Adrenal gland (tissue), 9 donors: ENCODE measurements at regions not wholly inside any gene's neighbourhood (a gene's known extent, or its start where the extent isn't known, plus 50 kb on each side); places are given as distances from the start of the nearest gene placed in this dataset.

ENCODE experiments used
- DNase-seq, 7 donors: peaks; one replicate each; pipeline ENCODE4 v3.0.0-alpha.2; 2019 to 2020
- H3K27ac ChIP-seq, 5 donors: fragments of 200-600 bp; sonication (generic) in 4 of 5; 1 replicate in 3 of 5; 2 replicates in 2 of 5; pipeline versions ENCODE4 v1.5.1 to v1.8.0; 2016 to 2020; ENCODE audit warnings: mild to moderate bottlenecking in 1 of 5
- H3K27me3 ChIP-seq: fragments of 200-600 bp; 2 replicates; pipeline ENCODE4 v1.8.0; 2021
- H3K36me3 ChIP-seq, 2 donors: fragments of 200-600 bp; replicated peaks in 1 of 2; 1 replicate in 1 of 2; 2 replicates in 1 of 2; pipeline versions ENCODE4 v1.5.1 to v1.8.0; 2018 to 2022
- H3K4me1 ChIP-seq, 2 donors: fragments of 200-600 bp; replicated peaks in 1 of 2; 1 replicate in 1 of 2; 2 replicates in 1 of 2; pipeline versions ENCODE4 v1.5.1 to v1.8.0; 2018 to 2021
- H3K4me3 ChIP-seq, 4 donors: fragments of 200-600 bp; sonication (generic) in 3 of 4; one replicate each; pipeline ENCODE4 v1.5.1; 2016 to 2018
- H3K9me3 ChIP-seq, 3 donors: fragments of 200-600 bp; sonication (generic) in 1 of 3; replicated peaks in 1 of 3; 1 replicate in 2 of 3; 2 replicates in 1 of 3; pipeline versions ENCODE4 v1.5.1 to v1.8.0; 2016 to 2021
- POLR2A ChIP-seq, 2 donors: fragments of 450-650 bp; IDR thresholded peaks; one replicate each; pipeline ENCODE4 v1.6.1; 2017; ENCODE audit warnings: antibody characterized with exemption in 2 of 2, mild to moderate bottlenecking in 2 of 2, moderate library complexity in 1 of 2
- WGBS, 4 donors: extraction: QIAGEN DNeasy Blood & Tissue Kit in 2 of 4; methylation state at CpG; one replicate each; pipeline versions ENCODE4 v1.1.5 to v1.1.7; 2013 to 2017; 5-methylcytosine and 5-hydroxymethylcytosine counted together
- intact Hi-C, 2 donors: fragments of 100-400 bp; cut with DNase I; formaldehyde crosslinking; loops; one replicate each; pipeline versions ENCODE4 v1.14.1 to v1.15.0; 2022 to 2023
- TF ChIP-seq, protein P1 (sequence below), 6 experiments: fragments of 450-650 bp in 4 of 6; fragments of 200-600 bp in 2 of 6; sonication (generic) in 1 of 6; IDR thresholded peaks; 1 replicate in 5 of 6; 2 replicates in 1 of 6; pipeline versions ENCODE4 v1.5.1 to v1.8.0; 2016 to 2021; ENCODE audit warnings: antibody characterized with exemption in 6 of 6, mild to moderate bottlenecking in 2 of 6, moderate library complexity in 1 of 6
- donor health status: healthy with polysubstance abuse.
- donor health status: Bipolar disorder and iron deficiency.
- donor health status: DM: yes; HTN: yes; CAD: no.
- donor health status: DM: no; HTN: no; CAD: no.
- donor health status: DM: no; HTN: no; CAD: no.

DNA sequence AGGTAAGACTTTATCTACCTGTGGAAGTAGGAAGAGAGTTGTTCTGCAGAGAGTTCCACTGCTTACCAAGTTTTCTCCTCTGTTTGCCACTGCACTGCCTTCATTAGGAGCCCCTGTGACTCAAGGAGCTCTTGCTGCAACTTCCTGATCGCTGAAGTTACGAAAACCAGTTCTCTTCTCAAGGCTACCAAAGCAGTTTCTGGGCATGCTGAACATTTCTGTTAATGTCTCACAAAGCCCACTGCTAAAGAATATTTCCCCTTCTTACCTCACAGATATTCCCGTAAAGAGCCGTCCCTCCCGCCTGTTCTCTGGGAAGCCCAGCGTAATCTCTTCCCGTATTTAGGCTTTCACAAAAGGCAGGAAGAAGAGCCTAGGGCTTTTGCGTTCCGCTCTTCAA, 82.6 kb upstream of the OXGR1 start:
- Histone ChIP-seq H3K9me3 (no peaks in the 10 kb centered on the region), H3K27ac (peak overlapping the region in 1 of 5 donors; percentile 45), H3K4me3 (peak overlapping the region in 1 of 4 donors; percentile 11), H3K4me1 (no peaks in the 10 kb centered on the region), H3K36me3 (no peaks in the 10 kb centered on the region), H3K27me3 (no peaks in the 10 kb centered on the region)
- intact Hi-C loops: no loop called here
- 69 to 73% (median 72%) methylated on average over 9 of the region's 9 CpGs for WGBS, 4 donors
- TF ChIP-seq, protein P1, sequence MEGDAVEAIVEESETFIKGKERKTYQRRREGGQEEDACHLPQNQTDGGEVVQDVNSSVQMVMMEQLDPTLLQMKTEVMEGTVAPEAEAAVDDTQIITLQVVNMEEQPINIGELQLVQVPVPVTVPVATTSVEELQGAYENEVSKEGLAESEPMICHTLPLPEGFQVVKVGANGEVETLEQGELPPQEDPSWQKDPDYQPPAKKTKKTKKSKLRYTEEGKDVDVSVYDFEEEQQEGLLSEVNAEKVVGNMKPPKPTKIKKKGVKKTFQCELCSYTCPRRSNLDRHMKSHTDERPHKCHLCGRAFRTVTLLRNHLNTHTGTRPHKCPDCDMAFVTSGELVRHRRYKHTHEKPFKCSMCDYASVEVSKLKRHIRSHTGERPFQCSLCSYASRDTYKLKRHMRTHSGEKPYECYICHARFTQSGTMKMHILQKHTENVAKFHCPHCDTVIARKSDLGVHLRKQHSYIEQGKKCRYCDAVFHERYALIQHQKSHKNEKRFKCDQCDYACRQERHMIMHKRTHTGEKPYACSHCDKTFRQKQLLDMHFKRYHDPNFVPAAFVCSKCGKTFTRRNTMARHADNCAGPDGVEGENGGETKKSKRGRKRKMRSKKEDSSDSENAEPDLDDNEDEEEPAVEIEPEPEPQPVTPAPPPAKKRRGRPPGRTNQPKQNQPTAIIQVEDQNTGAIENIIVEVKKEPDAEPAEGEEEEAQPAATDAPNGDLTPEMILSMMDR (IDR thresholded peaks at IDR 0.05): no peak
- TF ChIP-seq POLR2A (IDR thresholded peaks at IDR 0.05): no peak
- DNase-seq: peak in 1 of 7 donors; percentile 5

DNA sequence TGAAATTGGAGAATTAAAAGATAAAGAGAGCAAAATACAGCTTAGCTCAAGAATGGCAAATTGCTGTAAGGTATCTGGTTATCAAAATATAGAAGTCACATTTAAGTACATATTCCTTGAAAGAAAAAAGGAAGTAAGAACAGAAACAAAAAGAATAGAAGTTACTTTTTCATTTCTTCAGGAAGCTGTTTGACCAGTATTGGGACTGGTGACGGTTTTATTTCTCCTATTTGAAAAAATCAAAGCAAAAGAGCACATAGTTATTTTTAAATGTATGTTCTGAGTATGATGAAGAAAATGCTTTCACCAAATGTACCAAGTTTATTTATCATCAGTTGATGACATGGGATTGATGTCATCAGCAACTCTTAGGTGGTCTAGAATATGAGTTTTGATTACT, 83.1 kb upstream of the OXGR1 start:
- Histone ChIP-seq H3K27ac (peak overlapping the region in 1 of 5 donors; percentile 45), H3K4me1 (no peaks in the 10 kb centered on the region)

DNA sequence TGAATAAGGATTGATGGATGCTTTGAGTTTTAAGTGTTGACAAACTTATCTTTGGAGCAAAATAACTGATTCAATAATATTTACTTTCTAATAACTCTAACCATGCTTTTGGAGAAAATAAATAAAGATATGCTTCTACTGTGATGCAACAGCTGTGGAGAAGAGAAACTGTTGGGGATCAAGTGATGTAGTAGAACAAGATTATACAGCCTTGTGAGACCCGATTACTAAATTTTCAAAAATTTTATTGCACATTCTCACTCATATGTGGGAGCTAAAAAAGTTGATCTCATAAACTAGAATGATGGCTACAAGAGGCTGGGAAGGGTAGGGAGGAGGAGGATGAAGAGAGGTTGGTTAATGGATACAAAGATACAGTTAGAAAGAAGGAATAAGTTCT, 85.5 kb upstream of the OXGR1 start:
- DNase-seq: no peak
- WGBS, 4 donors: 69 to 87% (median 82%) methylated on average over 1 of the region's 1 CpG
- no peaks in the 10 kb centered on the region for H3K9me3 ChIP-seq
- no peak for TF ChIP-seq POLR2A (IDR thresholded peaks at IDR 0.05)
- TF ChIP-seq, protein P1 (IDR thresholded peaks at IDR 0.05): no peak
- H3K4me3 ChIP-seq: no peak overlapping the region
- H3K4me1 ChIP-seq: no peaks in the 10 kb centered on the region
- intact Hi-C loops: no loop called here
- H3K27ac ChIP-seq: no peak overlapping the region
- no peaks in the 10 kb centered on the region for H3K36me3 ChIP-seq
- no peaks in the 10 kb centered on the region for H3K27me3 ChIP-seq

More for the DNA sequence above, 83.1 kb upstream of the OXGR1 start:
- DNase-seq: no peak
- Histone ChIP-seq H3K4me3 (peak overlapping the region in 1 of 4 donors; percentile 11), H3K27me3 (no peaks in the 10 kb centered on the region), H3K36me3 (no peaks in the 10 kb centered on the region), H3K9me3 (no peaks in the 10 kb centered on the region)
- intact Hi-C loops: no loop called here
- 39 to 65% (median 58%) methylated on average over 1 of the region's 1 CpG for WGBS, 4 donors
- TF ChIP-seq, protein P1 (IDR thresholded peaks at IDR 0.05): no peak
- no peak for TF ChIP-seq POLR2A (IDR thresholded peaks at IDR 0.05)

DNA sequence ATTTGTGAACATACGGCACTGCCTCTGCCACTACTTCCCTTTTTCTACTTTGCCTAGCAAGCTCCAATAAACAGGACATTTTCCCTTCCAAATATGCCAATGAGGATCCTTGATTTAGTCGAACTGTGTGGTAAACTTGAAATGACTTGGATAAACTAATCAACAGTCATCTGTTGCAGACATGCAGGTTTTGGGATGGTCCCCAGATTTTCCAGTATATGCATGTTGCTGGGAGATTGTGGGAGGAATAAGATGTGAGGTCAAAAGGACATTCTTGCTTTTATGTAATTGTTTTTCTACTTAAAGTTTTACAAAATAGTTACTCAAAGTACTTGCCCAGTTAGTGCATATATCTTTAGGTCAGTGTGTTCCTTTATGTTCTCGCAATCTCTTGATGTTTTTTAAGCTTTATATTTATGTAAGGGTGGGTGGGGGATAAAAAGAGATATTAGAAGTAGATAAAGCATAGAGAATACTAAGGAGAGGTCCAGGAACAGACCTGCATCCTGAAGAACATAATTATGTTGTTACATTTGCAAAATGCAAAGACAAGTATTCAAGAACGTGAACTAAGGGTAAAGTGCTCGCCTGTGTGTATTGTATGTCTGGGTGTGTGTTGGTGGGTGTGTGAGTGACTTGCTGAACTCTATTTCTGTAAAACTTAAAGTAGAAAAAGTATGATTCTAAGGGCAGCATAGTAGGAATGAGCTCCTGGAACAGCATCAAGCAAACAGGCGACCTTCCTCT, 88.4 kb upstream of the OXGR1 start:
- no peaks in the 10 kb centered on the region for H3K9me3 ChIP-seq
- WGBS, 4 donors: 70 to 83% (median 76%) methylated on average over 6 of the region's 6 CpGs
- H3K27me3 ChIP-seq: no peaks in the 10 kb centered on the region
- H3K27ac ChIP-seq: no peak overlapping the region
- TF ChIP-seq, protein P1 (IDR thresholded peaks at IDR 0.05): no peak
- no peak for TF ChIP-seq POLR2A (IDR thresholded peaks at IDR 0.05)
- no peak overlapping the region for H3K4me3 ChIP-seq
- no peaks in the 10 kb centered on the region for H3K4me1 ChIP-seq
- H3K36me3 ChIP-seq: no peaks in the 10 kb centered on the region
- DNase-seq: no peak
- intact Hi-C loops: no loop called here
